ENCODE measurements at regions not wholly inside any gene's neighbourhood (a gene's known extent, or its start where the extent isn't known, plus 50 kb on each side); places are given as distances from the start of the nearest gene placed in this dataset.

GRCh38 chr18:10113121-10114022, 199.6 kb downstream of the VAPA start:
- Histone ChIP-seq H3K36me3 (ENCODE audit: control insufficient read depth in 2 of 2, insufficient read depth in 2 of 2, low read length in 2 of 2) (no peaks in the 10 kb centered on the region), H3K27ac (ENCODE audit: low read depth in 2 of 2, low read length in 2 of 2) (no peak overlapping the region)

GRCh38 chr18:10114717-10115463, 201.1 kb downstream of the VAPA start:
- Histone ChIP-seq H3K36me3 (ENCODE audit: control insufficient read depth in 2 of 2, insufficient read depth in 2 of 2, low read length in 2 of 2) (no peaks in the 10 kb centered on the region), H3K9me3 (ENCODE audit: control insufficient read depth in 2 of 2, low read length in 2 of 2) (no peaks in the 10 kb centered on the region), H3K9ac (ENCODE audit: low read depth in 1 of 2, low read length in 2 of 2) (no peak overlapping the region), H3K27me3 (ENCODE audit: control insufficient read depth in 2 of 2, insufficient read depth in 2 of 2, low read length in 2 of 2) (peaks cover 0 to 2% of the 10 kb centered on the region in 2 donors), H3K27ac (ENCODE audit: low read depth in 2 of 2, low read length in 2 of 2) (no peak overlapping the region), H3K4me3 (ENCODE audit: low read length in 2 of 2) (no peak overlapping the region), H3K4me1 (ENCODE audit: control insufficient read depth in 2 of 2, insufficient read depth in 2 of 2, low read length in 2 of 2) (no peaks in the 10 kb centered on the region)

More at GRCh38 chr18:10113121-10114022, 199.6 kb downstream of the VAPA start:
- Histone ChIP-seq H3K9me3 (ENCODE audit: control insufficient read depth in 2 of 2, low read length in 2 of 2) (no peaks in the 10 kb centered on the region), H3K9ac (ENCODE audit: low read depth in 1 of 2, low read length in 2 of 2) (no peak overlapping the region), H3K27me3 (ENCODE audit: control insufficient read depth in 2 of 2, insufficient read depth in 2 of 2, low read length in 2 of 2) (peaks cover 0 to 2% of the 10 kb centered on the region in 2 donors), H3K4me1 (ENCODE audit: control insufficient read depth in 2 of 2, insufficient read depth in 2 of 2, low read length in 2 of 2) (no peaks in the 10 kb centered on the region), H3K4me3 (ENCODE audit: low read length in 2 of 2) (no peak overlapping the region)

- H3K4me1 ChIP-seq (ENCODE audit: control insufficient read depth in 2 of 2, insufficient read depth in 2 of 2, low read length in 2 of 2), result peaks cover 0 to under 1% of the 10 kb centered on the region in 2 donors
Observed at GRCh38 chr18:10116574-10116973, 202.8 kb downstream of the VAPA start.

GRCh38 chr18:10119528-10119927, 205.7 kb downstream of the VAPA start:
- Histone ChIP-seq H3K9ac (ENCODE audit: low read depth in 1 of 2, low read length in 2 of 2) (no peak overlapping the region), H3K27me3 (ENCODE audit: control insufficient read depth in 2 of 2, insufficient read depth in 2 of 2, low read length in 2 of 2) (no peaks in the 10 kb centered on the region), H3K9me3 (ENCODE audit: control insufficient read depth in 2 of 2, low read length in 2 of 2) (no peaks in the 10 kb centered on the region), H3K4me3 (ENCODE audit: low read length in 2 of 2) (no peak overlapping the region), H3K36me3 (ENCODE audit: control insufficient read depth in 2 of 2, insufficient read depth in 2 of 2, low read length in 2 of 2) (no peaks in the 10 kb centered on the region), H3K27ac (ENCODE audit: low read depth in 2 of 2, low read length in 2 of 2) (no peak overlapping the region), H3K4me1 (ENCODE audit: control insufficient read depth in 2 of 2, insufficient read depth in 2 of 2, low read length in 2 of 2) (peaks cover 4 to 6% of the 10 kb centered on the region in 2 donors)

More at GRCh38 chr18:10116574-10116973, 202.8 kb downstream of the VAPA start:
- no peaks in the 10 kb centered on the region for H3K36me3 ChIP-seq (ENCODE audit: control insufficient read depth in 2 of 2, insufficient read depth in 2 of 2, low read length in 2 of 2)
- H3K9ac ChIP-seq (ENCODE audit: low read depth in 1 of 2, low read length in 2 of 2), result no peak overlapping the region
- H3K4me3 ChIP-seq (ENCODE audit: low read length in 2 of 2), result no peak overlapping the region
- no peak overlapping the region for H3K27ac ChIP-seq (ENCODE audit: low read depth in 2 of 2, low read length in 2 of 2)
- no peaks in the 10 kb centered on the region for H3K9me3 ChIP-seq (ENCODE audit: control insufficient read depth in 2 of 2, low read length in 2 of 2)
- peaks cover 0 to 2% of the 10 kb centered on the region in 2 donors for H3K27me3 ChIP-seq (ENCODE audit: control insufficient read depth in 2 of 2, insufficient read depth in 2 of 2, low read length in 2 of 2)

- H3K9me3 ChIP-seq (ENCODE audit: control insufficient read depth in 2 of 2, low read length in 2 of 2), result no peaks in the 10 kb centered on the region
- no peak overlapping the region for H3K9ac ChIP-seq (ENCODE audit: low read depth in 1 of 2, low read length in 2 of 2)
- no peak overlapping the region for H3K27ac ChIP-seq (ENCODE audit: low read depth in 2 of 2, low read length in 2 of 2)
- no peaks in the 10 kb centered on the region for H3K36me3 ChIP-seq (ENCODE audit: control insufficient read depth in 2 of 2, insufficient read depth in 2 of 2, low read length in 2 of 2)
- H3K27me3 ChIP-seq (ENCODE audit: control insufficient read depth in 2 of 2, insufficient read depth in 2 of 2, low read length in 2 of 2), result no peaks in the 10 kb centered on the region
- H3K4me3 ChIP-seq (ENCODE audit: low read length in 2 of 2), result no peak overlapping the region
- H3K4me1 ChIP-seq (ENCODE audit: control insufficient read depth in 2 of 2, insufficient read depth in 2 of 2, low read length in 2 of 2), result peaks cover 4 to 6% of the 10 kb centered on the region in 2 donors
Observed at GRCh38 chr18:10119991-10120390, 206.2 kb downstream of the VAPA start.

GRCh38 chr18:10120622-10121021, 206.8 kb downstream of the VAPA start:
- Histone ChIP-seq H3K4me1 (ENCODE audit: control insufficient read depth in 2 of 2, insufficient read depth in 2 of 2, low read length in 2 of 2) (peaks cover 4 to 6% of the 10 kb centered on the region in 2 donors), H3K27me3 (ENCODE audit: control insufficient read depth in 2 of 2, insufficient read depth in 2 of 2, low read length in 2 of 2) (no peaks in the 10 kb centered on the region), H3K9me3 (ENCODE audit: control insufficient read depth in 2 of 2, low read length in 2 of 2) (no peaks in the 10 kb centered on the region), H3K27ac (ENCODE audit: low read depth in 2 of 2, low read length in 2 of 2) (no peak overlapping the region), H3K4me3 (ENCODE audit: low read length in 2 of 2) (no peak overlapping the region), H3K9ac (ENCODE audit: low read depth in 1 of 2, low read length in 2 of 2) (no peak overlapping the region), H3K36me3 (ENCODE audit: control insufficient read depth in 2 of 2, insufficient read depth in 2 of 2, low read length in 2 of 2) (no peaks in the 10 kb centered on the region)

- Histone ChIP-seq H3K9ac (ENCODE audit: low read depth in 1 of 2, low read length in 2 of 2) (no peak overlapping the region), H3K36me3 (ENCODE audit: control insufficient read depth in 2 of 2, insufficient read depth in 2 of 2, low read length in 2 of 2) (no peaks in the 10 kb centered on the region), H3K4me3 (ENCODE audit: low read length in 2 of 2) (no peak overlapping the region), H3K27ac (ENCODE audit: low read depth in 2 of 2, low read length in 2 of 2) (no peak overlapping the region), H3K9me3 (ENCODE audit: control insufficient read depth in 2 of 2, low read length in 2 of 2) (no peaks in the 10 kb centered on the region), H3K4me1 (ENCODE audit: control insufficient read depth in 2 of 2, insufficient read depth in 2 of 2, low read length in 2 of 2) (peaks cover 4 to 6% of the 10 kb centered on the region in 2 donors), H3K27me3 (ENCODE audit: control insufficient read depth in 2 of 2, insufficient read depth in 2 of 2, low read length in 2 of 2) (no peaks in the 10 kb centered on the region)
Observed at GRCh38 chr18:10121028-10121427, 207.2 kb downstream of the VAPA start.

GRCh38 chr18:10121786-10122515, 208.1 kb downstream of the VAPA start:
- Histone ChIP-seq H3K36me3 (ENCODE audit: control insufficient read depth in 2 of 2, insufficient read depth in 2 of 2, low read length in 2 of 2) (no peaks in the 10 kb centered on the region), H3K9ac (ENCODE audit: low read depth in 1 of 2, low read length in 2 of 2) (peak overlapping the region in 1 of 2 donors; percentile 10), H3K27ac (ENCODE audit: low read depth in 2 of 2, low read length in 2 of 2) (no peak overlapping the region), H3K4me1 (ENCODE audit: control insufficient read depth in 2 of 2, insufficient read depth in 2 of 2, low read length in 2 of 2) (peaks cover 4 to 6% of the 10 kb centered on the region in 2 donors), H3K4me3 (ENCODE audit: low read length in 2 of 2) (no peak overlapping the region), H3K9me3 (ENCODE audit: control insufficient read depth in 2 of 2, low read length in 2 of 2) (no peaks in the 10 kb centered on the region), H3K27me3 (ENCODE audit: control insufficient read depth in 2 of 2, insufficient read depth in 2 of 2, low read length in 2 of 2) (no peaks in the 10 kb centered on the region)

- Histone ChIP-seq H3K4me3 (ENCODE audit: low read length in 2 of 2) (no peak overlapping the region), H3K27ac (ENCODE audit: low read depth in 2 of 2, low read length in 2 of 2) (no peak overlapping the region), H3K9ac (ENCODE audit: low read depth in 1 of 2, low read length in 2 of 2) (no peak overlapping the region), H3K36me3 (ENCODE audit: control insufficient read depth in 2 of 2, insufficient read depth in 2 of 2, low read length in 2 of 2) (no peaks in the 10 kb centered on the region), H3K27me3 (ENCODE audit: control insufficient read depth in 2 of 2, insufficient read depth in 2 of 2, low read length in 2 of 2) (no peaks in the 10 kb centered on the region), H3K4me1 (ENCODE audit: control insufficient read depth in 2 of 2, insufficient read depth in 2 of 2, low read length in 2 of 2) (peaks cover 4 to 6% of the 10 kb centered on the region in 2 donors), H3K9me3 (ENCODE audit: control insufficient read depth in 2 of 2, low read length in 2 of 2) (no peaks in the 10 kb centered on the region)
Observed at GRCh38 chr18:10122988-10123950, 209.5 kb downstream of the VAPA start.
